Activated CD8-positive, alpha-beta T cell treated with anti-CD3 and anti-CD28 coated beads, Interleukin-2, amount 10 ng/mL, durations not matched to agents 7 days and 5 days (primary cell): ENCODE measurements at regions not wholly inside any gene's neighbourhood (a gene's known extent, or its start where the extent isn't known, plus 50 kb on each side); places are given as distances from the start of the nearest gene placed in this dataset.

ENCODE experiments used
- ATAC-seq: fragments of 150-1000 bp; cut with Tn5 transposase; one replicate; pipeline ENCODE4 v1.10.0; 2021; ENCODE audit warnings: moderate library complexity
- CTCF ChIA-PET: fragments of 350-600 bp; sonication (Branson Sonifier 250); formaldehyde crosslinking; loops from one replicate; lab custom pipeline; 2021; ENCODE audit warnings: antibody characterized with exemption; lab: Charles Lee
- POLR2A ChIA-PET: fragments of 350-600 bp; sonication (Branson Sonifier 250); formaldehyde crosslinking; loops from one replicate; lab custom pipeline; 2021; ENCODE audit warnings: antibody characterized with exemption; lab: Charles Lee
- DNase-seq: peaks from one replicate; pipeline ENCODE4 v3.0.0-alpha.2; 2020
- H3K27ac Mint-ChIP-seq: one replicate; pipeline ENCODE4 v1.8.0; 2021; ENCODE audit warnings: mild to moderate bottlenecking, mixed read lengths
- H3K27me3 Mint-ChIP-seq: one replicate; pipeline ENCODE4 v1.8.0; 2021; ENCODE audit warnings: low read depth, mixed read lengths
- H3K36me3 Mint-ChIP-seq: one replicate; pipeline ENCODE4 v1.8.0; 2021; ENCODE audit warnings: low read depth, mixed read lengths
- H3K4me1 Mint-ChIP-seq: one replicate; pipeline ENCODE4 v1.8.0; 2021; ENCODE audit warnings: low read depth, mixed read lengths
- H3K4me3 Mint-ChIP-seq: one replicate; pipeline ENCODE4 v1.8.0; 2021; ENCODE audit warnings: mild to moderate bottlenecking, mixed read lengths
- H3K9me3 Mint-ChIP-seq: one replicate; pipeline ENCODE4 v1.8.0; 2022; ENCODE audit warnings: mixed read lengths; ENCODE audit not compliant: insufficient read depth

DNA sequence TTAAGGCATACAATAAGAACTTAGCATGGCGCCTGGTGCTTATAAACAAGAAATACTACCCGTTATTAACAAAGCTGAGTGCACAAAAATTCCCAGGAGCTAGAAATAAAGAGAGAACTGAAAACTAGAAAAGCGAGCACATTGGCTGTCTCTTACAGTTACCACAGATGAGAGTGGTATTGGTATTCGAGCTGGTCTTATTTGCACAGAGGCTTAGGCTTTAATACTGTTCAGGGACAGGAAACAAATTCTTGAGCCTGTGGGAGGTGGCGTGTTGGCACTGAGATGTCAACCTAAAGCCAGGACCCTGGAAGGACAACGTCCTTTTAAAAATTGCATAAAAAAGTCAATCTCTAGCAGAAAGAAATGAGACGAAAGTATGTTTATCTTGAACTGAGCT is 67.3 kb upstream of the IGFBP2 start:
- CTCF ChIA-PET: no interaction called here
- no peak for ATAC-seq

DNA sequence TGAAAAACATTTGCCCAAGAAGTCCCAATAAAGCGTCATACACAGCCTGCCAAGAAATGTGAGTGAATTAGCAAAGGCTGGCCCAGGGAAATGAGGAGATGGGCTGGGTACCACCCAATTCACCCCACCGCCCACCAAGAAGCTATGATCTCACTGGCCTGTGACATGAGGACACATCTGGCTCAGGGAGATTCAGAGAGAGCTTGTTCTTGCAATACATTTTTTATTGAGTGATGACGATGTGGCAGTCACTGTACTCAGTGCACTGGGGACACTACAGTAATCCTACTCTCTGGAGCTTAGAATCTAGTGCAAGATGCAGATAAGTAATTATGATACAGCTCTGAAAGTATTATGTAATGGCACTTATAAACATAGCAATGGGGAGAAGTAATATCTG is 64.6 kb upstream of the IGFBP2 start:
- DNase-seq (no peak), ATAC-seq (no peak)
- no peaks in the 10 kb centered on the region for H3K9me3 Mint-ChIP-seq
- H3K4me1 Mint-ChIP-seq: no peaks in the 10 kb centered on the region
- H3K27ac Mint-ChIP-seq: no peak overlapping the region
- CTCF ChIA-PET: interaction anchor here (1.2 kb wide), 1 partner anchor 98 kb away, joined by 3 read pairs; no protein-coding TSS in a partner anchor
- POLR2A ChIA-PET: no interaction called here
- peaks cover 20% of the 10 kb centered on the region for H3K27me3 Mint-ChIP-seq
- no peaks in the 10 kb centered on the region for H3K36me3 Mint-ChIP-seq
- H3K4me3 Mint-ChIP-seq: no peak overlapping the region

More for the DNA sequence above, 67.3 kb upstream of the IGFBP2 start:
- Mint-ChIP-seq H3K27me3 (peaks cover 20% of the 10 kb centered on the region), H3K4me1 (no peaks in the 10 kb centered on the region), H3K36me3 (no peaks in the 10 kb centered on the region), H3K27ac (no peak overlapping the region), H3K4me3 (no peak overlapping the region), H3K9me3 (no peaks in the 10 kb centered on the region)
- POLR2A ChIA-PET: no interaction called here
- no peak for DNase-seq

DNA sequence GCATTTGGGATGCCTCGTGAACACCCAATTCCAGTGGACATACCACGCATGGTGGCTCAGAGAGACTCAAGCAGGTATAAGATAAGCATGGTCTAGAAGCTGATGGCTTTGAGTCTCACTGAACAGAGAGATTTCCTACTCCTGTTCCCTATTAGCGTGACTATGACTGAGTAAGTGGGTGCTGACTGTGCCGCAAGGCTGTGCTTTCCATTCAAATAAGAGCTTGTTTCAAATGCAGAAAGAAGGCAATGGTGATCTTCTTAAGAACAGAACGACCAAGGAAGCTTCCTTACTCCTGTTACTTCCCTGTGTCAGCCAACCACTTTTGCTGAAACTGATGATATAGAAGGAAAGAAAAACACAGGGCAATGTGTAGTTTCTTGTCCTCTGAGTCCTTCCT is 63.5 kb upstream of the IGFBP2 start:
- H3K9me3 Mint-ChIP-seq: no peaks in the 10 kb centered on the region
- H3K4me3 Mint-ChIP-seq: no peak overlapping the region
- no peaks in the 10 kb centered on the region for H3K36me3 Mint-ChIP-seq
- H3K27ac Mint-ChIP-seq: no peak overlapping the region
- H3K4me1 Mint-ChIP-seq: no peaks in the 10 kb centered on the region
- H3K27me3 Mint-ChIP-seq: peaks cover 20% of the 10 kb centered on the region
- ChIA-PET POLR2A (interaction anchor here (0.9 kb wide), 1 partner anchor 20 kb away, joined by 4 read pairs; no protein-coding TSS in a partner anchor), CTCF (no interaction called here)
- DNase-seq: no peak
- no peak for ATAC-seq

DNA sequence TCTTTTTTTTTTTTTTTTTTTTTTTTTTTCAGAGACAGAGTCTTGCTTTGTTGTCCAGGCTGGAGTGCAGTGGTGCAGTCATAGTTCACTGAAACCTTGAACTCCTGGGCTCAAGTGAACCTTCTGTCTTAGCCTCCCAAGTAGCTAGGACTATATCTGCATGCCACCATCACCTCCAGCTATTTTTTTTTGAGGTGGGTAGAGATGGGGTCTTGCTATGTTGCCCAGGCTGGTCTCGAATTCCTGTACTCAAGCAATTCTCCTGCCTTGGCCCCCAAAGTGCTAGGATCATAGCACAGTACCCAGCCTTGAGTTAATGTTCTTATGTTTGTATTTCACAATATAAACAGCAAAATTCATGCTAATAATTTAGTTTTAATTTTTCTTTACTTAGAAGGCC is 62.9 kb upstream of the IGFBP2 start:
- CTCF ChIA-PET: no interaction called here
- no peaks in the 10 kb centered on the region for H3K4me1 Mint-ChIP-seq
- H3K27ac Mint-ChIP-seq: no peak overlapping the region
- peaks cover 20% of the 10 kb centered on the region for H3K27me3 Mint-ChIP-seq
- no peak for ATAC-seq
- no peak overlapping the region for H3K4me3 Mint-ChIP-seq
- no peaks in the 10 kb centered on the region for H3K36me3 Mint-ChIP-seq
- POLR2A ChIA-PET: interaction anchor here (0.9 kb wide), 1 partner anchor 21 kb away, joined by 4 read pairs; no protein-coding TSS in a partner anchor
- no peaks in the 10 kb centered on the region for H3K9me3 Mint-ChIP-seq
- DNase-seq: no peak

DNA sequence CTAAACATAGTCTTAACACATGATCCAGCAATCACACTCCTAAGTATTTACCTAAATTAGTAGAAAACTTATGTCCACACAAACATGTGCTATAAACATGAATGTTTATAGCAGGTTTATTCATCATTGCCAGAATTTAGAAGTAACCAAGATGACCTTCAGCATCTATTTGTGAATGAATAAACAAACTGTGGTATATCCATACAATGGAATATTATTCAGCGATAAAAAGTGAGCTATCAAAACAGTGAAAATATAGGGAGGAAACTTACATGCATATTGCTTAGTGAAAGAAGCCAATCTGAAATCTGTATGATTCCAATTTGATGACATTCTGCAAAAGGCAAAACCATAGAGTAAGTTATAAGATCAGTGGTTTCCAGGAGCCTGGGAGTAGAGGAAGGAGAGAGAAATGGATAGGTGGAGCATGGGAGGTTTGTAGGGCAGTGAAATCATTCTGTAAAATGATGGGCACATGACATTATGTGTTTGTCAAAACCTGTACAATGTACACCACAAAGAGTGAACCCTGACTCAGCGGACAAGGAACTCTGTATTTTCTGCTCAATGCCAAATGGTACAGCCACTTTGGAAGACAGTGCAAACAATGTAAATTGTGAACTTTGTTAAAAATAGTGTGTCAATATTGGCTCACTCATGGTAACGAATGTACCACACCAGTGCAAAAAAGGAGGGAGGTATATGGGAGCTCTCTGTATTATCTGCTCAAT is 61.9 kb upstream of the IGFBP2 start:
- H3K4me1 Mint-ChIP-seq: peaks cover 5% of the 10 kb centered on the region
- ChIA-PET POLR2A (no interaction called here), CTCF (no interaction called here)
- no peak for DNase-seq
- H3K9me3 Mint-ChIP-seq: no peaks in the 10 kb centered on the region
- no peak overlapping the region for H3K27ac Mint-ChIP-seq
- ATAC-seq: no peak
- H3K4me3 Mint-ChIP-seq: no peak overlapping the region
- no peaks in the 10 kb centered on the region for H3K36me3 Mint-ChIP-seq
- H3K27me3 Mint-ChIP-seq: peaks cover 20% of the 10 kb centered on the region

DNA sequence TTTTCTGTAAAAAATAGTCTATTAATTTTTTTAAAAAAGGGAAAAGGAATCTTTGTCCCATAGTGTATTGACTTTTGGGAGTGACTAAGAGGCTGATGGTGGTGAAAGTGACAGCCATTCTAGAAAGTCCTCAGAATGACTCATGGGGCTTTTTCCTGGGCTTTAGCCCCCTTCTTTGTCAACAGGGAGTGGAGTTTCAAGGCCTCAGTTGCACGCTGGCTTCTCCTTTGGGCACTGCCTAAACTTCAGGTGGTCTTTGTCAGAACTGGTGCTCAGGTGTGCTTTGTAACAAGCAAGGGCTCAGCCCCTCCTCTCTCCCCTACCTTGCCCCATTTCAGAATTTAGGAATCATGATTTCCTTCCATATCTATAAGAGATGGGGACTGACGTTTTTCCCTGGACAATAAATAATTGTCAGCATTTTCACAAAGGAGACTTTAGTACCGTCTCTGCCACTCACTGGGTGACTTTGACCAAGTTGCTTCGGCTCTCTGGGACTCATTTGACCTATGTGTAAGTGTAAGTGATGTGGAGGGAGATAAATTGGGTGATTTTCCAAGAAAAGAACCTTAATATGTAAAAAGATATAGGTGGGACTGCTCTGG is 61.2 kb upstream of the IGFBP2 start:
- Mint-ChIP-seq H3K4me3 (no peak overlapping the region), H3K27me3 (peaks cover 19% of the 10 kb centered on the region), H3K9me3 (no peaks in the 10 kb centered on the region), H3K27ac (no peak overlapping the region), H3K36me3 (no peaks in the 10 kb centered on the region), H3K4me1 (peaks cover 11% of the 10 kb centered on the region)
- CTCF ChIA-PET: no interaction called here
- DNase-seq: no peak
- POLR2A ChIA-PET: no interaction called here
- ATAC-seq: no peak

DNA sequence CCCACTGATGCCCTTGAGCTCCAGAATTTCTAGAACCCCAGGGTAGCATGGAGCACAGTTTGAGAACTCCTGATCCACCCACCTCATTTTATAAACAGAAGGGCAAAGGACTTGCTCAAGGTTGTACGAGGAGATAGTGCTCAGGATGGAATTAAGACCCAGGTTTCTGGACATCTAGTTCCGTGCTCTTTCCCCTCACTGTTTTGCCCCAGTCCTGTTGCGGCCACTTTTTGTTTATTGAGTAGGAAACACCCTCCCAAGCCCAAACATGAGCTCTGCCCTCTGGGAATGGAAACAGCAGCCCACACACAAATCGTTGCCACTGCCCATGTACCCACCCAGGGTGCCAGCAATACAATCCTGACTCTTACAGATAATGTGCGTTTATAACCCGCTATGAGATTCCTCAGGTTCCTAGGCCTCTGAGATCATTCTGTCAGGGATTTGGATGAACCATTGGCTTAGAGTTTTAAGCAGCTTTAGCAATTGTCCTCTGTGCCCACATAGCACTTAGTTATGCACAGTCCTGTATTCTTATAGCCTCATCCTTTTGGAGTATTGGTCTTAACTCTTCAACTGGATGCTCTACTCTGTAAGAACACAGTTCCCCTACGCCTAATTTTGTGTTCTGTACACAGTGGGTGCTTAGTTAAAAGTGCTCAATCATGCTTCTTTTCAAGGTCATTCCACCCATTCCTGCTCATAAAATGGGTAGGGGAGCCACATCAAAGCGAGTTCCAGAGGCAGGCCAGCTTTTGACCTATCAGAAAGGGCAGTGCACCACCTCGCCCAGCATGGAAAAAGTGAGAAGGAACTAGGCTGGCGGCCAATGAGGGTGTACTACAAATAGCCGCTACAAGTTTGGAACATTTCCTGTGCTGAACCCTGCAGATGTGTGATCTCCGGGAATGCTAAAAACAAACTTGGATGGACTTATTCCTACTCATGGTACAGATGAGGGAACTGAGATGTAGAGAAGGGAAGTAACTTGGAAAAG is 60.3 kb upstream of the IGFBP2 start:
- H3K4me1 Mint-ChIP-seq: peaks cover 15% of the 10 kb centered on the region
- H3K9me3 Mint-ChIP-seq: no peaks in the 10 kb centered on the region
- H3K36me3 Mint-ChIP-seq: no peaks in the 10 kb centered on the region
- no peak overlapping the region for H3K4me3 Mint-ChIP-seq
- DNase-seq: no peak
- ChIA-PET POLR2A (no interaction called here), CTCF (no interaction called here)
- no peak for ATAC-seq
- peaks cover 15% of the 10 kb centered on the region for H3K27me3 Mint-ChIP-seq
- H3K27ac Mint-ChIP-seq: no peak overlapping the region

DNA sequence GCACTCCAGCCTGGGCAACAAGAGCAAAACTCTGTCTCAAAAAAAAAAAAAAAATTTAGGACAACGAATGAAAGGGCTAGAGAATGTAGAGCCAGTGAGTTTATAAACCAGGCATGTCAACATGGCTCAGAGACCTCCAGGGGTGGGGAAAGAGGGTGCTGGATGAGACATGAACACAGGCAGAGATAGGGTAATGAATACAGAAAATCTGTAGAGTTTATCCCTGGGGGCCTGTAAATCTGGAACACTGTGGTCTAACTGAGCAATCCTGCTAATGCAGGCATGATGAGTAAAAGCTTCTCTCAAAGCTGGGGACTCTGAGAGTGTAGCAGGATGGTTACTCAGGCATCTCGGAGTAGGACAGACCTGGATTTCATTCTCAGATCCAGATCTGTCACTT is 59.2 kb upstream of the IGFBP2 start:
- no peaks in the 10 kb centered on the region for H3K36me3 Mint-ChIP-seq
- no peak overlapping the region for H3K4me3 Mint-ChIP-seq
- H3K27me3 Mint-ChIP-seq: peaks cover 10% of the 10 kb centered on the region
- no peak for DNase-seq
- H3K27ac Mint-ChIP-seq: no peak overlapping the region
- ChIA-PET POLR2A (no interaction called here), CTCF (interaction anchor here (1.7 kb wide), 1 partner anchor 55 kb away, joined by 5 read pairs; no protein-coding TSS in a partner anchor)
- no peak for ATAC-seq
- H3K4me1 Mint-ChIP-seq: peaks cover 22% of the 10 kb centered on the region
- H3K9me3 Mint-ChIP-seq: no peaks in the 10 kb centered on the region

DNA sequence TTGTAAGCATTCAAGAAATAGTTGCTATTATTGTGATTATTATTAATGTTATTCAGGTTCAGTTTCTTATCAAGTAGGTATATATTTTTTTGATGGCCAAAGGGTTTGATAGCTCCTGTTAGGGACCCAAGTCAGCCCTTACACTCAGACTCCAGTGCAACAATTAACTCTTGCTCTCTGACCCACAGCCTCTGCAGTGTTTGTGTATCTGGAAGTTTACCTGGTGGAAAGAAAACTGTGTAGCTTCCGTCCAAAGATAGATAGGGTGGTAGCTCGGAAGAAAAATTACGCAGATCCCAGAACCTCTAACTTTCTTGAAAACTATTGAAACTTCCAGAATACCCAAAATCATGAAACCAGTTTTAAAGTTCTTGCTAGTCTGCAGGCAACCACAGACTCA is 58.6 kb upstream of the IGFBP2 start:
- Mint-ChIP-seq H3K36me3 (no peaks in the 10 kb centered on the region), H3K27ac (no peak overlapping the region), H3K27me3 (peaks cover 5% of the 10 kb centered on the region), H3K4me3 (no peak overlapping the region), H3K9me3 (no peaks in the 10 kb centered on the region), H3K4me1 (peaks cover 22% of the 10 kb centered on the region)
- ChIA-PET POLR2A (no interaction called here), CTCF (interaction anchor here (1.7 kb wide), 1 partner anchor 55 kb away, joined by 5 read pairs; no protein-coding TSS in a partner anchor)
- ATAC-seq (no peak), DNase-seq (no peak)

DNA sequence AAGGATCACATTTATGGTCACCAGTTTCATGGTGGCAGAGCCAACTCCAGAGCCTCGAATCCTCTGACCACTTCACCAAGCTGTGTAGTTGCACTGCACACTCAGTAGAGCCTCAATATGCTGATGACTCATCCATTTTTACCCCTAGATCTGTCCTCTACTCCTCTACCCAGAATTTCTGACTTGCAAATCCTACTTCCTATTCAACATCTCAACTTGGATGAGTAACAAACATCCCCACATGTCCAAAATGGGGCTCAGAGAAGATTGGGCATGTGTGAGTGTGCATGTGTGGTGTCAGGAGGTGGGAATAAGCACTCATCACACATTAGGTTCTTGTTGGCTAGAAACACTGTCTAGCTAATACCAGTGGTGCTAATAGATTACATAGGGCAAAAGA is 57.8 kb upstream of the IGFBP2 start:
- no peaks in the 10 kb centered on the region for H3K9me3 Mint-ChIP-seq
- no peak overlapping the region for H3K27ac Mint-ChIP-seq
- CTCF ChIA-PET: interaction anchor here (1.7 kb wide), 1 partner anchor 56 kb away, joined by 5 read pairs; no protein-coding TSS in a partner anchor
- ATAC-seq (no peak), DNase-seq (no peak)
- peaks cover 9% of the 10 kb centered on the region for H3K27me3 Mint-ChIP-seq
- peaks cover 22% of the 10 kb centered on the region for H3K4me1 Mint-ChIP-seq
- H3K4me3 Mint-ChIP-seq: no peak overlapping the region
- POLR2A ChIA-PET: interaction anchor here (0.6 to 0.7 kb wide), 2 partner anchors 9 to 26 kb away, joined by 3 to 4 read pairs; no protein-coding TSS in a partner anchor
- H3K36me3 Mint-ChIP-seq: no peaks in the 10 kb centered on the region

DNA sequence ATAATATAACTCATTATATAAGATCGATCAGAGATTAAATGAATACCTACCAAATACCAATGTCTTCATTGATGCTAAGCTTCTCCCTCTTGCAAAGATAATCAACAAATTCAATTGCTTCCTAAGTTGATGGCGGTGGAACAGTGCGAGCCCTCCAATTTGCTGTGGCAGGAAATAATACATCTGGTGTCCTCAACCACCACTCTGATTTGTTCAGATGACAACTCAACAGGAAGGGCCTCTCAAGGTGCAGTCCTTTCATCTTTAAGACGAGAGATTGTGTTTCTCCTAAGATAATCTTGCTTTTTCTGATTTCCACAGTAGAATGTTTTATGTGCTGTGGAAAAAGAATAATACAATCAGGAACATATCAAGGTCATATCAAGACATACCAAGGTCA is 56.6 kb upstream of the IGFBP2 start:
- Mint-ChIP-seq H3K27me3 (peaks cover 18% of the 10 kb centered on the region), H3K4me1 (peaks cover 22% of the 10 kb centered on the region), H3K36me3 (no peaks in the 10 kb centered on the region), H3K4me3 (no peak overlapping the region), H3K27ac (peak overlapping the region; percentile 32), H3K9me3 (no peaks in the 10 kb centered on the region)
- ATAC-seq (no peak), DNase-seq (peak; percentile 28)
- ChIA-PET CTCF (no interaction called here), POLR2A (no interaction called here)
